ENCODE measurements at regions not wholly inside any gene's neighbourhood (a gene's known extent, or its start where the extent isn't known, plus 50 kb on each side); places are given as distances from the start of the nearest gene placed in this dataset.

- DNase-seq (no peak), ATAC-seq (no peak)
- 73 to 75% methylated on average over 3 of the region's 3 CpGs for WGBS, 2 donors
- H3K9me3 ChIP-seq, result no peaks in the 10 kb centered on the region
- H3K27me3 ChIP-seq, result no peaks in the 10 kb centered on the region
- no peaks in the 10 kb centered on the region for H3K36me3 ChIP-seq (replicated peaks in 1 of 2; ENCODE audit: insufficient read depth in 1 of 2, low read depth in 2 of 2)
- no peak overlapping the region for H3K4me3 ChIP-seq
- no peak overlapping the region for H3K27ac ChIP-seq
- no peaks in the 10 kb centered on the region for H3K4me1 ChIP-seq
- intact Hi-C loops (cut with DNase I), result no loop called here
- TF ChIP-seq, protein P1, sequence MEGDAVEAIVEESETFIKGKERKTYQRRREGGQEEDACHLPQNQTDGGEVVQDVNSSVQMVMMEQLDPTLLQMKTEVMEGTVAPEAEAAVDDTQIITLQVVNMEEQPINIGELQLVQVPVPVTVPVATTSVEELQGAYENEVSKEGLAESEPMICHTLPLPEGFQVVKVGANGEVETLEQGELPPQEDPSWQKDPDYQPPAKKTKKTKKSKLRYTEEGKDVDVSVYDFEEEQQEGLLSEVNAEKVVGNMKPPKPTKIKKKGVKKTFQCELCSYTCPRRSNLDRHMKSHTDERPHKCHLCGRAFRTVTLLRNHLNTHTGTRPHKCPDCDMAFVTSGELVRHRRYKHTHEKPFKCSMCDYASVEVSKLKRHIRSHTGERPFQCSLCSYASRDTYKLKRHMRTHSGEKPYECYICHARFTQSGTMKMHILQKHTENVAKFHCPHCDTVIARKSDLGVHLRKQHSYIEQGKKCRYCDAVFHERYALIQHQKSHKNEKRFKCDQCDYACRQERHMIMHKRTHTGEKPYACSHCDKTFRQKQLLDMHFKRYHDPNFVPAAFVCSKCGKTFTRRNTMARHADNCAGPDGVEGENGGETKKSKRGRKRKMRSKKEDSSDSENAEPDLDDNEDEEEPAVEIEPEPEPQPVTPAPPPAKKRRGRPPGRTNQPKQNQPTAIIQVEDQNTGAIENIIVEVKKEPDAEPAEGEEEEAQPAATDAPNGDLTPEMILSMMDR (IDR thresholded peaks at IDR 0.05), result no peak
- TF ChIP-seq POLR2A (IDR thresholded peaks at IDR 0.05), result no peak
Measured at GRCh38 chr19:28332351-28332750, 880.6 kb downstream of the UQCRFS1 start.

GRCh38 chr19:28331596-28331995 lies 881.4 kb downstream of the UQCRFS1 start:
- Histone ChIP-seq H3K4me3 (no peak overlapping the region), H3K4me1 (no peaks in the 10 kb centered on the region), H3K36me3 (replicated peaks in 1 of 2; ENCODE audit: insufficient read depth in 1 of 2, low read depth in 2 of 2) (no peaks in the 10 kb centered on the region), H3K27ac (no peak overlapping the region), H3K27me3 (no peaks in the 10 kb centered on the region), H3K9me3 (no peaks in the 10 kb centered on the region)
- WGBS, 2 donors, result 62 to 63% methylated on average over 7 of the region's 7 CpGs
- DNase-seq, result no peak
- TF ChIP-seq, protein P1 (IDR thresholded peaks at IDR 0.05), result no peak
- TF ChIP-seq POLR2A (IDR thresholded peaks at IDR 0.05), result no peak
- intact Hi-C loops (cut with DNase I), result no loop called here
- no peak for ATAC-seq

DNA sequence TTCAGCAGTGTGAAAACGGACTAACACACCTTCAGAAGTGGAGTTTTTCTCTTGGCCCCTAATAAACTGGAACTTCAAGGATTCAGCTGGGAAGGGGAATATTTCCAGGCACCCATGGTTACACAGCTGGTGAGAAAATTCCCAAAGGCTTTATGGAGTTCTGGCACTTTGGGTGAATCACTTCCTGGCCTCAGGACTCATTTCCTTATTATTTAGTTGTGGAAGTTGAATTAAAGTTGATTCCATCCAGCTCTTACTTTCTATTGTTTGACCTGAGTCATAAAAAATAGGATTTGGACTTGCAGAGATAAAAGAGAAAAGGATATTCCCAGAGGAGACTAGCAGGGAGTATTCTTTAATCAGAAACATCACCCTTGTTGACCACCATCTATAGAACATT lies 882.1 kb downstream of the UQCRFS1 start:
- no peak for TF ChIP-seq POLR2A (IDR thresholded peaks at IDR 0.05)
- TF ChIP-seq, protein P1 (IDR thresholded peaks at IDR 0.05), result no peak
- Histone ChIP-seq H3K9me3 (no peaks in the 10 kb centered on the region), H3K4me3 (no peak overlapping the region), H3K27ac (no peak overlapping the region), H3K4me1 (no peaks in the 10 kb centered on the region), H3K36me3 (replicated peaks in 1 of 2; ENCODE audit: insufficient read depth in 1 of 2, low read depth in 2 of 2) (no peaks in the 10 kb centered on the region), H3K27me3 (no peaks in the 10 kb centered on the region)
- ATAC-seq (no peak), DNase-seq (no peak)
- intact Hi-C loops (cut with DNase I), result no loop called here
- 53 to 57% methylated on average over 1 of the region's 1 CpG for WGBS, 2 donors

GRCh38 chr19:28329429-28329828 lies 883.5 kb downstream of the UQCRFS1 start:
- H3K36me3 ChIP-seq (replicated peaks in 1 of 2; ENCODE audit: insufficient read depth in 1 of 2, low read depth in 2 of 2), result no peaks in the 10 kb centered on the region
- WGBS, 2 donors, result 61 to 79% methylated on average over 4 of the region's 4 CpGs
- intact Hi-C loops (cut with DNase I), result no loop called here
- ATAC-seq (no peak), DNase-seq (no peak)
- TF ChIP-seq, protein P1 (IDR thresholded peaks at IDR 0.05), result no peak
- no peak for TF ChIP-seq POLR2A (IDR thresholded peaks at IDR 0.05)
- no peaks in the 10 kb centered on the region for H3K9me3 ChIP-seq
- no peak overlapping the region for H3K27ac ChIP-seq
- no peaks in the 10 kb centered on the region for H3K4me1 ChIP-seq
- H3K27me3 ChIP-seq, result no peaks in the 10 kb centered on the region
- H3K4me3 ChIP-seq, result no peak overlapping the region

DNA sequence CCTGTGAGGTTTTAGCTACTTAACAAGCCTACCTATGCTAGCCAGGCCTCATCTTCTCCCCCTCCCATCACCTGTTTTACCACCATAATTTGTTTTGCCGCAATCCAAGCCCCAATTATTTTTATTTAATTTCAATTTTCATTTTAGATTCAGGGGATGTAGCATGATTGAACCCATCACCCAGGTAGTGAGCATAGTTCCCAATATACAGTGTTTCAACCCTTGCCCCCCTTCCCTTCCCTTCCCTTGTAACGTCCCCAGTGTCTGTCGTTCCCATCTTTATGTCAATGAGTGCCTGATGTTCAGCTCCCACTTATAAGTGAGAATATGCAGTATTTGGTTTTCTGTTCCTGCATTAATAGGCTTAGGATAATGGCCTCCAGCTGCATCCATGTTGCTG lies 885.0 kb downstream of the UQCRFS1 start:
- no peaks in the 10 kb centered on the region for H3K9me3 ChIP-seq
- no peaks in the 10 kb centered on the region for H3K27me3 ChIP-seq
- no peak for DNase-seq
- 46 to 82% methylated on average over 2 to 3 of the region's 3 CpGs for WGBS, 2 donors
- H3K4me3 ChIP-seq, result no peak overlapping the region
- H3K27ac ChIP-seq, result no peak overlapping the region
- no peak for TF ChIP-seq POLR2A (IDR thresholded peaks at IDR 0.05)
- TF ChIP-seq, protein P1 (IDR thresholded peaks at IDR 0.05), result no peak
- H3K36me3 ChIP-seq (replicated peaks in 1 of 2; ENCODE audit: insufficient read depth in 1 of 2, low read depth in 2 of 2), result no peaks in the 10 kb centered on the region
- no peak for ATAC-seq
- intact Hi-C loops (cut with DNase I), result no loop called here
- no peaks in the 10 kb centered on the region for H3K4me1 ChIP-seq
